ENCODE measurements at regions not wholly inside any gene's neighbourhood (a gene's known extent, or its start where the extent isn't known, plus 50 kb on each side); places are given as distances from the start of the nearest gene placed in this dataset.

DNA sequence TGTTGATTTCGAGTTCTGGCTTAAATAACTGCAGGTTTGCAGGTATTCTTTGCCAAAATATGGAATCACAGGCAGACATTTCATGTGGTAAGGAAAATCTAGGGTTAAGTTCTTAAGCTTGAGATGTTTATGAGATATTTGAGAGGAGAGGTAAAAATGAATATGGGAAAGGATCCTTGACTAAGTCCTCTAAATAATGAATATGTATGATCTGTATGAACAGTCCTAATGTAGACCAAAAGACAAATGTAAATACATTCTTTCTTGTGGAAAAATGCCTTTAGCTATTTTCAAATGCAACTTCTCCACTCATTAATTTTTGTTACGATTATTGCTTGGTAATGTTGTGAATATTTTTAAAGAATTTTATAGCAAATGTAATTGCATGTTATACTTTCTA, 1632.6 kb downstream of the SUCLG1 start:
- no peak for TF ChIP-seq EZH2phosphoT487 (IDR thresholded peaks at IDR 0.05; ENCODE audit: borderline replicate concordance)
- TF ChIP-seq, protein P1, sequence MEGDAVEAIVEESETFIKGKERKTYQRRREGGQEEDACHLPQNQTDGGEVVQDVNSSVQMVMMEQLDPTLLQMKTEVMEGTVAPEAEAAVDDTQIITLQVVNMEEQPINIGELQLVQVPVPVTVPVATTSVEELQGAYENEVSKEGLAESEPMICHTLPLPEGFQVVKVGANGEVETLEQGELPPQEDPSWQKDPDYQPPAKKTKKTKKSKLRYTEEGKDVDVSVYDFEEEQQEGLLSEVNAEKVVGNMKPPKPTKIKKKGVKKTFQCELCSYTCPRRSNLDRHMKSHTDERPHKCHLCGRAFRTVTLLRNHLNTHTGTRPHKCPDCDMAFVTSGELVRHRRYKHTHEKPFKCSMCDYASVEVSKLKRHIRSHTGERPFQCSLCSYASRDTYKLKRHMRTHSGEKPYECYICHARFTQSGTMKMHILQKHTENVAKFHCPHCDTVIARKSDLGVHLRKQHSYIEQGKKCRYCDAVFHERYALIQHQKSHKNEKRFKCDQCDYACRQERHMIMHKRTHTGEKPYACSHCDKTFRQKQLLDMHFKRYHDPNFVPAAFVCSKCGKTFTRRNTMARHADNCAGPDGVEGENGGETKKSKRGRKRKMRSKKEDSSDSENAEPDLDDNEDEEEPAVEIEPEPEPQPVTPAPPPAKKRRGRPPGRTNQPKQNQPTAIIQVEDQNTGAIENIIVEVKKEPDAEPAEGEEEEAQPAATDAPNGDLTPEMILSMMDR (conservative IDR thresholded peaks at IDR 0.05; ENCODE audit: low read length): no peak

All from Loucy (cell line).